K562 (cell line): ENCODE measurements at regions not wholly inside any gene's neighbourhood (a gene's known extent, or its start where the extent isn't known, plus 50 kb on each side); places are given as distances from the start of the nearest gene placed in this dataset.

Experiments used
- ATF1 ChIP-seq, 2 experiments: fragments of 450-650 bp in 1 of 2; IDR thresholded peaks; 2 replicates each; pipeline ENCODE4 v1.6.1; 2016; ENCODE audit warnings: missing compliant biosample characterization in 1 of 2, missing genetic modification characterization in 1 of 2
- BCOR ChIP-seq: fragments of 450-650 bp; IDR thresholded peaks from 2 replicates; pipeline ENCODE4 v1.6.1; 2016
- BRD4 ChIP-seq: fragments of 200-600 bp; sonication (generic); IDR thresholded peaks from 2 replicates; pipeline ENCODE4 v1.6.1; 2017; ENCODE audit warnings: inconsistent platforms
- CREB1 ChIP-seq, 2 experiments: sonication (generic) in 1 of 2; formaldehyde crosslinking in 1 of 2; IDR thresholded peaks; 2 replicates each; pipeline versions ENCODE4 v1.6.1 to v1.8.0; 2012 to 2022; ENCODE audit warnings: inconsistent platforms in 1 of 2, mild to moderate bottlenecking in 1 of 2, missing genetic modification reagents in 1 of 2, moderate library complexity in 1 of 2
- CREM ChIP-seq: IDR thresholded peaks from 2 replicates; pipeline ENCODE4 v1.6.1; 2014; ENCODE audit warnings: antibody characterized with exemption, low read depth
- CTBP1 ChIP-seq: fragments of 450-650 bp; IDR thresholded peaks from 2 replicates; pipeline ENCODE4 v1.6.1; 2016; ENCODE audit warnings: borderline replicate concordance
- EP300 ChIP-seq: IDR thresholded peaks from 2 replicates; pipeline ENCODE4 v1.6.1; 2012; ENCODE audit warnings: low read length, improper control_type of control experiment
- HEY1 ChIP-seq: fragments of 250-450 bp; sonication (Bioruptor Pico); IDR thresholded peaks from 2 replicates; pipeline ENCODE4 v1.5.0; 2020; ENCODE audit warnings: mild to moderate bottlenecking, moderate library complexity, borderline replicate concordance
- PCBP1 ChIP-seq: fragments of 200-400 bp; formaldehyde crosslinking; IDR thresholded peaks from 2 replicates; pipeline ENCODE4 v1.6.1; 2018; ENCODE audit warnings: mild to moderate bottlenecking, low read depth, low read length; ENCODE audit not compliant: poor library complexity, severe bottlenecking
- ZBTB7A ChIP-seq: IDR thresholded peaks from 2 replicates; pipeline ENCODE4 v1.6.1; 2011; ENCODE audit warnings: low read depth, mild to moderate bottlenecking, low read length, moderate library complexity, borderline replicate concordance; ENCODE audit not compliant: control insufficient read depth
- ZFP36 ChIP-seq: fragments of 150-350 bp; IDR thresholded peaks from 2 replicates; pipeline ENCODE4 v1.6.1; 2018; ENCODE audit warnings: low read length, low read depth; ENCODE audit not compliant: partially characterized antibody
- ZNF146 ChIP-seq: IDR thresholded peaks from one replicate; pipeline ENCODE4 v1.6.1; 2018; ENCODE audit warnings: missing compliant biosample characterization; ENCODE audit not compliant: unreplicated experiment
- TF ChIP-seq, protein P1 (sequence below): fragments of 200-800 bp; sonication (Bioruptor generic); IDR thresholded peaks from 2 replicates; pipeline ENCODE4 v1.6.1; 2017; ENCODE audit warnings: missing genetic modification characterization, missing compliant biosample characterization
- TF ChIP-seq, protein P2 (sequence below): sonication (generic); IDR thresholded peaks from 2 replicates; pipeline ENCODE4 v1.6.1; 2016
- TF ChIP-seq, protein P3 (sequence below): fragments of 250-450 bp; sonication (Bioruptor Pico); IDR thresholded peaks from 2 replicates; pipeline ENCODE4 v1.4.0; 2020
- TF ChIP-seq, protein P4 (sequence below): sonication (generic); formaldehyde crosslinking; IDR thresholded peaks from 2 replicates; pipeline ENCODE4 v1.8.1; 2023; ENCODE audit warnings: missing genetic modification reagents, mild to moderate bottlenecking, borderline replicate concordance
- TF ChIP-seq, protein P5 (sequence below): fragments of 450-650 bp; IDR thresholded peaks from 2 replicates; pipeline ENCODE4 v1.6.1; 2016; ENCODE audit warnings: mild to moderate bottlenecking

DNA sequence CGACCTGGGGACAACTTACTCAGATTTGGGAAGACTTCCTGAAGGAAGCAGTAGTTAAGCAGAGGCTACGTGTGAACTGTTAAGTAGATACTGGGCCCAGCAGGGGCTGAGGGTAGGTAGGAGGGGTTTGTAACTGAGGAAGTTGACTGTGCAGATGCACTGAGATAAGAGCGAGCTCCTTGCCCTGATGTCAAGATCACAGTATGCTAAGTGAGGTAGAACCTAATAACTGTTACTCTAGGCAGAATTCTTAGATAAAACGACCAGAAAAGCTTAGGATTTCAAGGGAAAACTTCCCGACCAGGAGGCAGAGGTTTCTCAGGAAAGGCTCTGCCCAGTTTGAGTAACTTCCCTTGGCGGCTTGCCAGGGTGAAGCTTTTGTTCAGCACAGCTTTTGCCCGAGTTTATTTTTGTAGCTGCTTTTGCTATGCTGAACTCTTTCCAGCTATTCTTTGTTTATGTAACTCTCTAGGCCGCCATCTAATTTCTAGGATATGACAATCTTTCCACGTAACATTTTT, 632.1 kb downstream of the DIAPH3 start (continued):
- TF ChIP-seq CREB1 (IDR thresholded peaks at IDR 0.05) (0 out of 2 replicates have a peak, but pooled peaks have one; percentile 20), CREB1 (CRISPR knock-in tag; IDR thresholded peaks at IDR 0.05) (no peak), EP300 (0 out of 2 replicates have a peak, but pooled peaks have one; percentile 55), ZNF146 (CRISPR knock-in tag) (no peak), ZBTB7A (peak; percentile 24; the same call in 1 of the 2 replicates), ZFP36 (peak; percentile 94), CTBP1 (peak; percentile 26; the same call in 1 of the 2 replicates), BCOR (0 out of 2 replicates have a peak, but pooled peaks have one; percentile 7), BRD4 (no peak), CREM (peak; percentile 57; the same call in 1 of the 2 replicates), PCBP1 (no peak), HEY1 (no peak), ATF1 (CRISPR knock-in tag; IDR thresholded peaks at IDR 0.05) (no peak), ATF1 (tag; IDR thresholded peaks at IDR 0.05) (peak; percentile 37; the same call in 1 of the 2 replicates)
- TF ChIP-seq, protein P1, sequence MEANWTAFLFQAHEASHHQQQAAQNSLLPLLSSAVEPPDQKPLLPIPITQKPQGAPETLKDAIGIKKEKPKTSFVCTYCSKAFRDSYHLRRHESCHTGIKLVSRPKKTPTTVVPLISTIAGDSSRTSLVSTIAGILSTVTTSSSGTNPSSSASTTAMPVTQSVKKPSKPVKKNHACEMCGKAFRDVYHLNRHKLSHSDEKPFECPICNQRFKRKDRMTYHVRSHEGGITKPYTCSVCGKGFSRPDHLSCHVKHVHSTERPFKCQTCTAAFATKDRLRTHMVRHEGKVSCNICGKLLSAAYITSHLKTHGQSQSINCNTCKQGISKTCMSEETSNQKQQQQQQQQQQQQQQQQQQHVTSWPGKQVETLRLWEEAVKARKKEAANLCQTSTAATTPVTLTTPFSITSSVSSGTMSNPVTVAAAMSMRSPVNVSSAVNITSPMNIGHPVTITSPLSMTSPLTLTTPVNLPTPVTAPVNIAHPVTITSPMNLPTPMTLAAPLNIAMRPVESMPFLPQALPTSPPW (CRISPR knock-in tag), result peak; percentile 23; the same call in 1 of the 2 replicates
- TF ChIP-seq, protein P2, sequence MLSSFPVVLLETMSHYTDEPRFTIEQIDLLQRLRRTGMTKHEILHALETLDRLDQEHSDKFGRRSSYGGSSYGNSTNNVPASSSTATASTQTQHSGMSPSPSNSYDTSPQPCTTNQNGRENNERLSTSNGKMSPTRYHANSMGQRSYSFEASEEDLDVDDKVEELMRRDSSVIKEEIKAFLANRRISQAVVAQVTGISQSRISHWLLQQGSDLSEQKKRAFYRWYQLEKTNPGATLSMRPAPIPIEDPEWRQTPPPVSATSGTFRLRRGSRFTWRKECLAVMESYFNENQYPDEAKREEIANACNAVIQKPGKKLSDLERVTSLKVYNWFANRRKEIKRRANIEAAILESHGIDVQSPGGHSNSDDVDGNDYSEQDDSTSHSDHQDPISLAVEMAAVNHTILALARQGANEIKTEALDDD, result peak; percentile 87
- TF ChIP-seq, protein P3, sequence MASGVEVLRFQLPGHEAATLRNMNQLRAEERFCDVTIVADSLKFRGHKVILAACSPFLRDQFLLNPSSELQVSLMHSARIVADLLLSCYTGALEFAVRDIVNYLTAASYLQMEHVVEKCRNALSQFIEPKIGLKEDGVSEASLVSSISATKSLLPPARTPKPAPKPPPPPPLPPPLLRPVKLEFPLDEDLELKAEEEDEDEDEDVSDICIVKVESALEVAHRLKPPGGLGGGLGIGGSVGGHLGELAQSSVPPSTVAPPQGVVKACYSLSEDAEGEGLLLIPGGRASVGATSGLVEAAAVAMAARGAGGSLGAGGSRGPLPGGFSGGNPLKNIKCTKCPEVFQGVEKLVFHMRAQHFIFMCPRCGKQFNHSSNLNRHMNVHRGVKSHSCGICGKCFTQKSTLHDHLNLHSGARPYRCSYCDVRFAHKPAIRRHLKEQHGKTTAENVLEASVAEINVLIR, result no peak
- TF ChIP-seq, protein P4, sequence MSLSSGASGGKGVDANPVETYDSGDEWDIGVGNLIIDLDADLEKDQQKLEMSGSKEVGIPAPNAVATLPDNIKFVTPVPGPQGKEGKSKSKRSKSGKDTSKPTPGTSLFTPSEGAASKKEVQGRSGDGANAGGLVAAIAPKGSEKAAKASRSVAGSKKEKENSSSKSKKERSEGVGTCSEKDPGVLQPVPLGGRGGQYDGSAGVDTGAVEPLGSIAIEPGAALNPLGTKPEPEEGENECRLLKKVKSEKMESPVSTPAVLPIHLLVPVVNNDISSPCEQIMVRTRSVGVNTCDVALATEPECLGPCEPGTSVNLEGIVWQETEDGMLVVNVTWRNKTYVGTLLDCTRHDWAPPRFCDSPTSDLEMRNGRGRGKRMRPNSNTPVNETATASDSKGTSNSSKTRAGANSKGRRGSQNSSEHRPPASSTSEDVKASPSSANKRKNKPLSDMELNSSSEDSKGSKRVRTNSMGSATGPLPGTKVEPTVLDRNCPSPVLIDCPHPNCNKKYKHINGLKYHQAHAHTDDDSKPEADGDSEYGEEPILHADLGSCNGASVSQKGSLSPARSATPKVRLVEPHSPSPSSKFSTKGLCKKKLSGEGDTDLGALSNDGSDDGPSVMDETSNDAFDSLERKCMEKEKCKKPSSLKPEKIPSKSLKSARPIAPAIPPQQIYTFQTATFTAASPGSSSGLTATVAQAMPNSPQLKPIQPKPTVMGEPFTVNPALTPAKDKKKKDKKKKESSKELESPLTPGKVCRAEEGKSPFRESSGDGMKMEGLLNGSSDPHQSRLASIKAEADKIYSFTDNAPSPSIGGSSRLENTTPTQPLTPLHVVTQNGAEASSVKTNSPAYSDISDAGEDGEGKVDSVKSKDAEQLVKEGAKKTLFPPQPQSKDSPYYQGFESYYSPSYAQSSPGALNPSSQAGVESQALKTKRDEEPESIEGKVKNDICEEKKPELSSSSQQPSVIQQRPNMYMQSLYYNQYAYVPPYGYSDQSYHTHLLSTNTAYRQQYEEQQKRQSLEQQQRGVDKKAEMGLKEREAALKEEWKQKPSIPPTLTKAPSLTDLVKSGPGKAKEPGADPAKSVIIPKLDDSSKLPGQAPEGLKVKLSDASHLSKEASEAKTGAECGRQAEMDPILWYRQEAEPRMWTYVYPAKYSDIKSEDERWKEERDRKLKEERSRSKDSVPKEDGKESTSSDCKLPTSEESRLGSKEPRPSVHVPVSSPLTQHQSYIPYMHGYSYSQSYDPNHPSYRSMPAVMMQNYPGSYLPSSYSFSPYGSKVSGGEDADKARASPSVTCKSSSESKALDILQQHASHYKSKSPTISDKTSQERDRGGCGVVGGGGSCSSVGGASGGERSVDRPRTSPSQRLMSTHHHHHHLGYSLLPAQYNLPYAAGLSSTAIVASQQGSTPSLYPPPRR, result no peak
- TF ChIP-seq, protein P5, sequence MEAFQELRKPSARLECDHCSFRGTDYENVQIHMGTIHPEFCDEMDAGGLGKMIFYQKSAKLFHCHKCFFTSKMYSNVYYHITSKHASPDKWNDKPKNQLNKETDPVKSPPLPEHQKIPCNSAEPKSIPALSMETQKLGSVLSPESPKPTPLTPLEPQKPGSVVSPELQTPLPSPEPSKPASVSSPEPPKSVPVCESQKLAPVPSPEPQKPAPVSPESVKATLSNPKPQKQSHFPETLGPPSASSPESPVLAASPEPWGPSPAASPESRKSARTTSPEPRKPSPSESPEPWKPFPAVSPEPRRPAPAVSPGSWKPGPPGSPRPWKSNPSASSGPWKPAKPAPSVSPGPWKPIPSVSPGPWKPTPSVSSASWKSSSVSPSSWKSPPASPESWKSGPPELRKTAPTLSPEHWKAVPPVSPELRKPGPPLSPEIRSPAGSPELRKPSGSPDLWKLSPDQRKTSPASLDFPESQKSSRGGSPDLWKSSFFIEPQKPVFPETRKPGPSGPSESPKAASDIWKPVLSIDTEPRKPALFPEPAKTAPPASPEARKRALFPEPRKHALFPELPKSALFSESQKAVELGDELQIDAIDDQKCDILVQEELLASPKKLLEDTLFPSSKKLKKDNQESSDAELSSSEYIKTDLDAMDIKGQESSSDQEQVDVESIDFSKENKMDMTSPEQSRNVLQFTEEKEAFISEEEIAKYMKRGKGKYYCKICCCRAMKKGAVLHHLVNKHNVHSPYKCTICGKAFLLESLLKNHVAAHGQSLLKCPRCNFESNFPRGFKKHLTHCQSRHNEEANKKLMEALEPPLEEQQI, result no peak
